ENCODE measurements at regions not wholly inside any gene's neighbourhood (a gene's known extent, or its start where the extent isn't known, plus 50 kb on each side); places are given as distances from the start of the nearest gene placed in this dataset.

GRCh38 chr13:79663977-79664636, 183.2 kb downstream of the NDFIP2 start:
- TF ChIP-seq CTCF (IDR thresholded peaks at IDR 0.05), result no peak
- TF ChIP-seq POLR2A (IDR thresholded peaks at IDR 0.05), result no peak
- no peak for TF ChIP-seq EP300 (IDR thresholded peaks at IDR 0.05)

Measured in ovary (tissue), 3 donors.